ENCODE measurements at regions not wholly inside any gene's neighbourhood (a gene's known extent, or its start where the extent isn't known, plus 50 kb on each side); places are given as distances from the start of the nearest gene placed in this dataset.
"Not testable (repeated sequence)": the region's sequence is repeated elsewhere in the genome, so short reads cannot be mapped to it uniquely, and the experiment has no call there.

- H3K36me3 ChIP-seq (replicated peaks): no peaks in the 10 kb centered on the region
- no peak overlapping the region for H3K27ac ChIP-seq
- no peak overlapping the region for H3K4me3 ChIP-seq (ENCODE audit: low read depth, low read length)
- TF ChIP-seq, protein P1, sequence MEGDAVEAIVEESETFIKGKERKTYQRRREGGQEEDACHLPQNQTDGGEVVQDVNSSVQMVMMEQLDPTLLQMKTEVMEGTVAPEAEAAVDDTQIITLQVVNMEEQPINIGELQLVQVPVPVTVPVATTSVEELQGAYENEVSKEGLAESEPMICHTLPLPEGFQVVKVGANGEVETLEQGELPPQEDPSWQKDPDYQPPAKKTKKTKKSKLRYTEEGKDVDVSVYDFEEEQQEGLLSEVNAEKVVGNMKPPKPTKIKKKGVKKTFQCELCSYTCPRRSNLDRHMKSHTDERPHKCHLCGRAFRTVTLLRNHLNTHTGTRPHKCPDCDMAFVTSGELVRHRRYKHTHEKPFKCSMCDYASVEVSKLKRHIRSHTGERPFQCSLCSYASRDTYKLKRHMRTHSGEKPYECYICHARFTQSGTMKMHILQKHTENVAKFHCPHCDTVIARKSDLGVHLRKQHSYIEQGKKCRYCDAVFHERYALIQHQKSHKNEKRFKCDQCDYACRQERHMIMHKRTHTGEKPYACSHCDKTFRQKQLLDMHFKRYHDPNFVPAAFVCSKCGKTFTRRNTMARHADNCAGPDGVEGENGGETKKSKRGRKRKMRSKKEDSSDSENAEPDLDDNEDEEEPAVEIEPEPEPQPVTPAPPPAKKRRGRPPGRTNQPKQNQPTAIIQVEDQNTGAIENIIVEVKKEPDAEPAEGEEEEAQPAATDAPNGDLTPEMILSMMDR (IDR thresholded peaks at IDR 0.05; ENCODE audit: low read depth, low read length, missing control alignments): no peak
- H3K27me3 ChIP-seq (replicated peaks): no peaks in the 10 kb centered on the region
- in situ Hi-C loops (cut with HindIII; ENCODE audit: low pct_ligation_motif_present, low sequenced_read_pairs): no loop called here
- DNase-seq: no peak
Measured at GRCh38 chr2:4976407-4976806, 715.8 kb upstream of the SOX11 start.

DNA sequence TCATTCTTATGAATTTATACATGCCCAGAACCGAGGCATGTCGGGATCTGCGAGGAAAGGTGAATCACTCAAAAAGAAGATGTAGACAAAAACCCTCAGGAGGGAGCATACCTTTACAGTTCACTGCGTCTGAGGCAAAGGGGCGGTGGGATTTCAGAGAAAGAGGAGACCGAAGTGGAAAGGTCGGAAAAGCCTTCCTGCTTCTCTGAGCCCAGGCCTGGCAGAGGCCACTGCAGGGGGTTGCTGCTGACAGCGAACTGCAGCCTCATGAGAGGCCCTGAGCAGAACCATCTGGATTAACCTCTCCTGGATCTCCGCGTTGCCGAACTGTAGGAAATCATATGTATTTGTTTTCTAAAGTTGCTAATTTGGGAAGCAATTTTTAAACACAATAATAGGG lies 713.1 kb upstream of the SOX11 start:
- in situ Hi-C loops (cut with HindIII; ENCODE audit: low pct_ligation_motif_present, low sequenced_read_pairs): no loop called here
- Histone ChIP-seq H3K27me3 (replicated peaks) (no peaks in the 10 kb centered on the region), H3K4me3 (ENCODE audit: low read depth, low read length) (no peak overlapping the region), H3K36me3 (replicated peaks) (no peaks in the 10 kb centered on the region), H3K27ac (no peak overlapping the region)
- TF ChIP-seq, protein P1 (IDR thresholded peaks at IDR 0.05; ENCODE audit: low read depth, low read length, missing control alignments): no peak
- DNase-seq: no peak

DNA sequence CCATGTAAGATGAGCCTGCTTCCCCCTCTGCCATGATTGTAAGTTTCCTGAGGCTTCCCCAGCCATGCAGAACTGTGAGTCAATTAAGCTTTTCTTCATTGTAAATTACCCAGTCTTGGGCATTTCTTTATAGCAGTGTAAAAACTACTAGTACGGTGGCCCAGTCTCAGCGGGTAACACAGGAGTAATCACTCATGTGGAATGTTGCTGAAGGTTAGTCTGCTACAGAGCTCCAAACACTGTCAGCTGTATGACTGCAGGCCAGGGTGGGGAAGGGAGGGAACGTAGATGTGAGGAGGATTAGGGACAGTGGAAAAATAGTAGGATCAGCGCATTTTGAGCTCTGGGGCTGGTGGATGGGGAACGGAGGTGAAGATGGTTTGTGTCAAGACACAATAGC lies 711.2 kb upstream of the SOX11 start:
- TF ChIP-seq, protein P1 (IDR thresholded peaks at IDR 0.05; ENCODE audit: low read depth, low read length, missing control alignments): no peak
- in situ Hi-C loops (cut with HindIII; ENCODE audit: low pct_ligation_motif_present, low sequenced_read_pairs): no loop called here
- Histone ChIP-seq H3K27ac (no peak overlapping the region), H3K27me3 (replicated peaks) (no peaks in the 10 kb centered on the region), H3K36me3 (replicated peaks) (no peaks in the 10 kb centered on the region), H3K4me3 (ENCODE audit: low read depth, low read length) (no peak overlapping the region)
- no peak for DNase-seq

DNA sequence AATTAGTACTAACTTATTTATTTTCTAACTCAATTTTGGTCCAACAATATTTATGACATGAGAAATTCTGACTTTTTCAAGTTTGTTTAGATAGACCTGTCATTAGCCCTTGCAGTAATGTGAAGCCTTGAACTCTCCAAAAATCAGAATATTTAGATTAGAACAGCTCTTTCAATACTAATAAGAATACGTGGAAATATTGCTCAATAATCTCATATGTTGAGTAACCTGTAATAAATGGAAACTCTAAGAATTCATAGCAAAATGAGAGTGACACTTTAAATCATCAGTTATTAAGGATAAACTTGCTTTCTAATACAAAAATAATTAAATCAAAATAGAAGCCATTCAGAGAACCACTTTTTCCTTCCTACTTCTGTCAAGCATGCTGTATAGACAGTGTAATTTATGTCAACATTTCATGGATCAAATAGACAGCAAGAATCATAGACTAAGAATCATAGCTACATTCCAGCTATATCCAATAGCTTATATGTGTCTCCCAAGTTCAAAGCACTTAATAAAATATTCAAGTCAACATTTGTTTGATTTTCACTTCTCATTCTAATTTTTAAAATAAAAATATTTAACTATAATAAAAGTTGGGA lies 710.3 kb upstream of the SOX11 start:
- TF ChIP-seq, protein P1 (IDR thresholded peaks at IDR 0.05; ENCODE audit: low read depth, low read length, missing control alignments): no peak
- Histone ChIP-seq H3K27me3 (replicated peaks) (no peaks in the 10 kb centered on the region), H3K36me3 (replicated peaks) (no peaks in the 10 kb centered on the region), H3K4me3 (ENCODE audit: low read depth, low read length) (no peak overlapping the region), H3K27ac (no peak overlapping the region)
- in situ Hi-C loops (cut with HindIII; ENCODE audit: low pct_ligation_motif_present, low sequenced_read_pairs): no loop called here
- DNase-seq: no peak

DNA sequence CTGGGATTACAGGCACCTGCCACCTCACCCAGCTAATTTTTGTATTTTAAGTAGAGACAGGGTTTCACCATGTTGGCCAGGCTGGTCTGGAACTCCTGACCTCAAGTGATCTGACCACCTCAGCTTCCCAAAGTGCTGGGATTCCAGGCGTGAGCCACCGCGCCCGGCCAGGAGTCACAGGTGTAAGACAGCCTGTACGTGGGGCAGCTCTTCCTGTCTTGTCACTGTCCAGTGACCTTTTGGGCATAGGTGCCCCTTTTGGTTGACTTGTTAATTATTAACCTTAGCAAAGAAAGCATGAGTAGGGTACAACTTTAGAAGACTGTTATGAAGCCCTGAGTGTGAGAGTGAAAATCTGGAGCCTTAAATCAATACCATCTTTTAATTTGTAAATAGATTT lies 703.7 kb upstream of the SOX11 start:
- H3K27ac ChIP-seq; H3K36me3 ChIP-seq (replicated peaks); in situ Hi-C loops (cut with HindIII; ENCODE audit: low pct_ligation_motif_present, low sequenced_read_pairs); H3K4me3 ChIP-seq (ENCODE audit: low read depth, low read length); H3K27me3 ChIP-seq (replicated peaks); DNase-seq: not testable (repeated sequence)

DNA sequence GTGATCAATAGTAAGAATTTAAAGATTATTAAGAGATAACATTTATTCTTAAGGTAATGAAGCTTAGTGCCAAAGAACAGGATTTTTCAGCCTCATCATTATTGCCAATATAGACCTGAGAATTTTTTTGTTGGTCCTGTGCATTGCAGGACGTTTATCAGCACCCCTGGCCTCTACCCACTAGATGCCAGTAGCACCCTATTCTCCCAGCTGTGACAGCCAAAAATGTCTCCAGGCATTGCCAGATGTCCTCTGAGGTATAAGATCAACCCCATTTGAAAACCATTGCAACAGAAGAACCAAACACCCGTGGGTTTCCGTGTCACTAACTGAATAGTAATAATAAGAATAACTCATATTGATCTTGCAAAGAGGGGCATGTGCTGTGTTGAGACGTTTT lies 700.0 kb upstream of the SOX11 start:
- no peak for DNase-seq
- in situ Hi-C loops (cut with HindIII; ENCODE audit: low pct_ligation_motif_present, low sequenced_read_pairs): no loop called here
- Histone ChIP-seq H3K36me3 (replicated peaks) (no peaks in the 10 kb centered on the region), H3K27me3 (replicated peaks) (no peaks in the 10 kb centered on the region), H3K27ac (no peak overlapping the region), H3K4me3 (ENCODE audit: low read depth, low read length) (no peak overlapping the region)
- TF ChIP-seq, protein P1 (IDR thresholded peaks at IDR 0.05; ENCODE audit: low read depth, low read length, missing control alignments): peak; percentile 37
